ENCODE measurements at regions not wholly inside any gene's neighbourhood (a gene's known extent, or its start where the extent isn't known, plus 50 kb on each side); places are given as distances from the start of the nearest gene placed in this dataset.

GRCh38 chr5:51024263-51024662 is 357.8 kb downstream of the PARP8 start:
- no peak overlapping the region for H3K4ac ChIP-seq (replicated peaks; ENCODE audit: insufficient read length, low read depth, low read length)
- no peak overlapping the region for H2BK15ac ChIP-seq (ENCODE audit: low read length)
- no peaks in the 10 kb centered on the region for H3K4me1 ChIP-seq (replicated peaks in 1 of 4; ENCODE audit: control insufficient read depth in 3 of 4, insufficient read depth in 4 of 4, low read length in 3 of 4)
- no peaks in the 10 kb centered on the region for H3K23me2 ChIP-seq (ENCODE audit: low read depth, low read length)
- no peaks in the 10 kb centered on the region for H4K20me1 ChIP-seq (replicated peaks in 1 of 2; ENCODE audit: control insufficient read depth in 1 of 2, insufficient read depth in 2 of 2, low read length in 2 of 2)
- no peak overlapping the region for H3K18ac ChIP-seq (ENCODE audit: extremely low read depth, low read length)
- H3K4me3 ChIP-seq (ENCODE audit: extremely low read depth in 1 of 4, insufficient read depth in 2 of 4, low read depth in 3 of 4, low read length in 4 of 4): no peak overlapping the region
- FAIRE-seq: no peak
- no peak overlapping the region for H2BK12ac ChIP-seq (ENCODE audit: low read depth, low read length)
- CTCF ChIA-PET (ENCODE audit: partially characterized antibody): interaction anchor here (1.5 to 1.9 kb wide), 2 partner anchors 29 to 323 kb away, joined by 5 read pairs; no protein-coding TSS in a partner anchor
- H3K14ac ChIP-seq (ENCODE audit: insufficient read length): no peak overlapping the region
- no peaks in the 10 kb centered on the region for H3K79me2 ChIP-seq (ENCODE audit: control insufficient read depth in 1 of 2, insufficient read depth in 2 of 2, low read length in 2 of 2)
- peaks cover 0 to 1% (median 0%) of the 10 kb centered on the region in 4 experiments; a peak in 1 of 7 replicates for H3K27me3 ChIP-seq (replicated peaks in 1 of 4; ENCODE audit: control insufficient read depth in 3 of 4, extremely low read depth in 1 of 4, insufficient read depth in 3 of 4, low read length in 3 of 4)
- H4K8ac ChIP-seq (ENCODE audit: extremely low read depth, insufficient read depth, low read length): no peak overlapping the region
- POLR2A ChIA-PET (ENCODE audit: partially characterized antibody): no interaction called here
- no peaks in the 10 kb centered on the region for H3K79me1 ChIP-seq (ENCODE audit: low read depth, low read length)
- no peak overlapping the region for H2BK20ac ChIP-seq (ENCODE audit: low read length)
- H3K36me3 ChIP-seq (ENCODE audit: control insufficient read depth in 2 of 4, insufficient read depth in 4 of 4, low read length in 3 of 4): no peaks in the 10 kb centered on the region
- H3K4me2 ChIP-seq (ENCODE audit: insufficient read depth in 1 of 2, low read depth in 2 of 2, low read length in 2 of 2): no peak overlapping the region
- no peak overlapping the region for H2AFZ ChIP-seq (ENCODE audit: low read length)
- no peak overlapping the region for H3K27ac ChIP-seq (ENCODE audit: low read depth, low read length)
- no peak overlapping the region for H2BK120ac ChIP-seq (replicated peaks; ENCODE audit: low read depth, low read length)
- no peak overlapping the region for H2AK5ac ChIP-seq (ENCODE audit: low read depth, low read length)
- no peak overlapping the region for H4K5ac ChIP-seq (ENCODE audit: insufficient read length, low read depth, low read length)
- DNase-seq (ENCODE audit: low read depth in 1 of 2, low spot score in 2 of 2): no peak
- TF ChIP-seq YY1 (IDR thresholded peaks at IDR 0.05; ENCODE audit: low read depth, low read length): no peak
- no peak for TF ChIP-seq EGR1 (IDR thresholded peaks at IDR 0.05; ENCODE audit: borderline replicate concordance, low read depth, low read length)
- TF ChIP-seq SIRT6 (IDR thresholded peaks at IDR 0.05; ENCODE audit: low read length): no peak
- TF ChIP-seq CHD2 (IDR thresholded peaks at IDR 0.05; ENCODE audit: low read length): no peak
- no peak for TF ChIP-seq ZNF274 (IDR thresholded peaks at IDR 0.05; ENCODE audit: borderline replicate concordance, extremely low read depth, low read length)
- no peak for TF ChIP-seq NANOG (IDR thresholded peaks at IDR 0.05; ENCODE audit: insufficient read depth, low read depth, low read length, poor library complexity, severe bottlenecking)
- TF ChIP-seq USF2 (IDR thresholded peaks at IDR 0.05; ENCODE audit: low read length): no peak
- no peak for TF ChIP-seq SIX5 (IDR thresholded peaks at IDR 0.05; ENCODE audit: low read depth, low read length)
- no peak for TF ChIP-seq RXRA (IDR thresholded peaks at IDR 0.05; ENCODE audit: insufficient read depth, low read depth, low read length)
- no peak for TF ChIP-seq CREB1 (IDR thresholded peaks at IDR 0.05)
- H3K9ac ChIP-seq (replicated peaks in 1 of 4; ENCODE audit: extremely low read depth in 1 of 4, low read depth in 3 of 4, low read length in 3 of 4): no peak overlapping the region
- no peak overlapping the region for H3K56ac ChIP-seq (replicated peaks; ENCODE audit: insufficient read length, low read depth, low read length)
- H3K9me3 ChIP-seq (ENCODE audit: insufficient read depth in 2 of 2, low read depth in 1 of 2, low read length in 1 of 2): no peaks in the 10 kb centered on the region
- H3K23ac ChIP-seq (ENCODE audit: insufficient read length): no peak overlapping the region
- no peak overlapping the region for H4K91ac ChIP-seq (replicated peaks; ENCODE audit: insufficient read length, low read length)
- H2BK5ac ChIP-seq (ENCODE audit: low read depth, low read length): no peak overlapping the region

Data from H1 (cell line).